Neuronal stem cell (in vitro differentiated cells): ENCODE measurements at regions not wholly inside any gene's neighbourhood (a gene's known extent, or its start where the extent isn't known, plus 50 kb on each side); places are given as distances from the start of the nearest gene placed in this dataset.

Source experiments
- DNase-seq: peaks from one replicate; pipeline ENCODE4 v3.0.0-alpha.2; 2013; ENCODE audit warnings: low spot score
- H2AFZ ChIP-seq: one replicate; pipeline ENCODE4 v1.6.1; 2013; ENCODE audit warnings: mild to moderate bottlenecking, low read length, inconsistent platforms
- H2AK5ac ChIP-seq: 2 replicates; pipeline ENCODE4 v1.6.1; 2013; ENCODE audit warnings: low read depth, mild to moderate bottlenecking, inconsistent platforms, low read length, moderate library complexity, mixed read lengths
- H2BK120ac ChIP-seq: 2 replicates; pipeline ENCODE4 v1.6.1; 2013; ENCODE audit warnings: low read depth, mild to moderate bottlenecking, inconsistent platforms, low read length, moderate library complexity, mixed read lengths
- H2BK12ac ChIP-seq: one replicate; pipeline ENCODE4 v1.6.1; 2013; ENCODE audit warnings: low read length, inconsistent platforms
- H2BK15ac ChIP-seq: 2 replicates; pipeline ENCODE4 v1.6.1; 2013; ENCODE audit warnings: mild to moderate bottlenecking, low read length, inconsistent platforms, mixed read lengths
- H2BK5ac ChIP-seq: one replicate; pipeline ENCODE4 v1.6.1; 2013; ENCODE audit warnings: inconsistent platforms, mild to moderate bottlenecking, low read length, moderate library complexity
- H3K14ac ChIP-seq: one replicate; pipeline ENCODE4 v1.6.1; 2013; ENCODE audit warnings: low read length, inconsistent platforms
- H3K18ac ChIP-seq: 2 replicates; pipeline ENCODE4 v1.6.1; 2013; ENCODE audit warnings: low read length, inconsistent platforms
- H3K23ac ChIP-seq: 2 replicates; pipeline ENCODE4 v1.6.1; 2013; ENCODE audit warnings: low read depth, mild to moderate bottlenecking, mixed read lengths, low read length, inconsistent platforms; ENCODE audit not compliant: poor library complexity
- H3K27ac ChIP-seq: replicated peaks from 3 replicates; pipeline ENCODE4 v1.5.1; 2013; ENCODE audit warnings: low read length, inconsistent platforms
- H3K27me3 ChIP-seq, 3 experiments: 2 replicates each; pipeline ENCODE4 v1.6.1; 2013; ENCODE audit warnings: low read length in 3 of 3, mild to moderate bottlenecking in 2 of 3, inconsistent platforms in 1 of 3, low read depth in 1 of 3, mixed read lengths in 1 of 3, moderate library complexity in 1 of 3; ENCODE audit not compliant: control insufficient read depth in 3 of 3, insufficient read depth in 3 of 3
- H3K36me3 ChIP-seq, 2 donors: replicated peaks in 1 of 2; 2 replicates each; pipeline ENCODE4 v1.6.1; 2013; ENCODE audit warnings: low read length in 2 of 2; ENCODE audit not compliant: control insufficient read depth in 2 of 2, insufficient read depth in 2 of 2
- H3K4ac ChIP-seq: 2 replicates; pipeline ENCODE4 v1.6.1; 2013; ENCODE audit warnings: inconsistent platforms, mild to moderate bottlenecking, low read length, moderate library complexity
- H3K4me1 ChIP-seq, 2 donors: 1 replicate in 1 of 2; 2 replicates in 1 of 2; pipeline ENCODE4 v1.6.1; 2013; ENCODE audit warnings: low read length in 2 of 2, low read depth in 1 of 2; ENCODE audit not compliant: control insufficient read depth in 2 of 2, insufficient read depth in 1 of 2
- H3K4me2 ChIP-seq: one replicate; pipeline ENCODE4 v1.6.1; 2013; ENCODE audit warnings: mild to moderate bottlenecking, low read length, inconsistent platforms; ENCODE audit not compliant: insufficient read depth, poor library complexity, severe bottlenecking
- H3K4me3 ChIP-seq, 2 donors: 2 replicates each; pipeline ENCODE4 v1.5.1; 2013; ENCODE audit warnings: low read length in 2 of 2, mild to moderate bottlenecking in 2 of 2, inconsistent platforms in 1 of 2, moderate library complexity in 1 of 2
- H3K79me1 ChIP-seq: one replicate; pipeline ENCODE4 v1.6.1; 2013; ENCODE audit warnings: low read depth, mild to moderate bottlenecking, inconsistent platforms, low read length, moderate library complexity
- H3K9ac ChIP-seq: one replicate; pipeline ENCODE4 v1.6.1; 2013; ENCODE audit warnings: mild to moderate bottlenecking, low read depth, low read length, inconsistent platforms; ENCODE audit not compliant: poor library complexity
- H3K9me3 ChIP-seq, 2 donors: replicated peaks in 1 of 2; 2 replicates each; pipeline versions ENCODE3 to v1.6.1; 2013; ENCODE audit warnings: low read length in 2 of 2, mild to moderate bottlenecking in 2 of 2, inconsistent platforms in 1 of 2, low read depth in 1 of 2, mixed read lengths in 1 of 2, moderate library complexity in 1 of 2; ENCODE audit not compliant: control insufficient read depth in 2 of 2, insufficient read depth in 1 of 2
- H4K8ac ChIP-seq: one replicate; pipeline ENCODE4 v1.6.1; 2013; ENCODE audit warnings: low read depth, mild to moderate bottlenecking, inconsistent platforms, low read length, moderate library complexity
- H4K91ac ChIP-seq: one replicate; pipeline ENCODE4 v1.6.1; 2013; ENCODE audit warnings: low read length, low read depth, mild to moderate bottlenecking, inconsistent platforms; ENCODE audit not compliant: poor library complexity
- WGBS, 2 donors: extraction: QIAGEN DNeasy Blood & Tissue Kit; methylation state at CpG; one replicate each; pipeline ENCODE4 v1.1.7; 2013; ENCODE audit warnings: missing lambda C conversion rate in 2 of 2, mixed read lengths in 1 of 2; ENCODE audit not compliant: insufficient read length in 2 of 2, insufficient replicate concordance in 1 of 2; ENCODE audit errors: extremely low coverage in 2 of 2; 5-methylcytosine and 5-hydroxymethylcytosine counted together

DNA sequence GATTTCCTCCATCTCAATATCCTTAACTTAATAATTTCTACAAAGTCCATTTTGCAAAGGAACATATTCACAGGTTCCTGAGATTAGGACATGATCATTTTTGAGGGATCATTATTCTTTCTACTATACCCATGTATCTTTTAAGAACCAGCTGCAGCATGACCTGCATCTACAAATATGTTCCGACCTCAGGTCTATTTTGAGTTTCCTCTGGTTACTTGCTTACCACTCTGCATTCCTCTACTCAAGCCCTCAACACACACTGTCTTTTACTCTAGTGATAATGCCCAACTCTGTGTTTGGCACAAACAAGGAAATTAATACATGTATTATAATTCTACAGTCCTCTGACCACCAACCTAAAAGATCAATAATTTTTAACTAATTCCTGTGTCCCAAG is 386.1 kb downstream of the DNAH5 start:
- H3K36me3 ChIP-seq, result no peaks in the 10 kb centered on the region
- H3K4me2 ChIP-seq, result no peak overlapping the region
- no peak for DNase-seq
- no peak overlapping the region for H3K23ac ChIP-seq
- H3K27ac ChIP-seq, result no peak overlapping the region
- no peak overlapping the region for H3K9ac ChIP-seq
- no peak overlapping the region for H3K14ac ChIP-seq
- no peak overlapping the region for H2AFZ ChIP-seq
- no peak overlapping the region for H2BK120ac ChIP-seq
- no peak overlapping the region for H2AK5ac ChIP-seq
- no peak overlapping the region for H4K91ac ChIP-seq
- H4K8ac ChIP-seq, result no peak overlapping the region
- no peaks in the 10 kb centered on the region for H3K4me1 ChIP-seq
- H3K4me3 ChIP-seq, result no peak overlapping the region
- no peak overlapping the region for H2BK12ac ChIP-seq
- no peaks in the 10 kb centered on the region for H3K27me3 ChIP-seq
- H3K9me3 ChIP-seq, result no peaks in the 10 kb centered on the region
- H2BK15ac ChIP-seq, result no peak overlapping the region
- no peak overlapping the region for H2BK5ac ChIP-seq
- H3K18ac ChIP-seq, result no peak overlapping the region
- H3K4ac ChIP-seq, result no peak overlapping the region
- H3K79me1 ChIP-seq, result no peaks in the 10 kb centered on the region
- no CpG with 5 or more reads among the region's 1 CpG for WGBS, 2 donors

DNA sequence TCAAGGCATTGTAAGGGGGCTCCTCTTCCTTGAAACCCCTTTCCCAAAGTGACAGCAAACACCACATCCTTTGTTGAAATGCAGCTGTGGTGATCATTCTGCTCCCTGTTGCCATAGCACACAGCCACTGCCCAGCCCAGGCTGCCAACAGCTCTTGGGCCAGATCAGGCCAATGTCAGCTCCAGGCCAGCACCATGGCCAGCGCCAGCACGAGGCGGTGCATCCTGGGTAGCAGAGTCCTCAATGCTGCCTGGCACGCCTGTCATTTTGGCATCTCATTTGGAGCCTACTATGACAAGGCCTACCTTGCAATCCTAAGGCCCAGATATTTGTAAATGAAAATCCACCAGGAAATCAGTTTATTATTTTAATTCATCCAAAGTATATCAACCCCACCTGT is 390.6 kb downstream of the DNAH5 start:
- H2AK5ac ChIP-seq, result no peak overlapping the region
- no peak overlapping the region for H3K4me2 ChIP-seq
- no peaks in the 10 kb centered on the region for H3K79me1 ChIP-seq
- no peak overlapping the region for H3K4ac ChIP-seq
- H3K18ac ChIP-seq, result no peak overlapping the region
- no peak overlapping the region for H2BK5ac ChIP-seq
- H3K23ac ChIP-seq, result no peak overlapping the region
- no peaks in the 10 kb centered on the region for H3K9me3 ChIP-seq
- no peaks in the 10 kb centered on the region for H3K4me1 ChIP-seq
- no peak overlapping the region for H3K4me3 ChIP-seq
- H2BK12ac ChIP-seq, result no peak overlapping the region
- H3K27ac ChIP-seq, result no peak overlapping the region
- H3K36me3 ChIP-seq, result no peaks in the 10 kb centered on the region
- H2BK120ac ChIP-seq, result no peak overlapping the region
- H3K14ac ChIP-seq, result no peak overlapping the region
- DNase-seq, result peak; percentile 49
- no peak overlapping the region for H2BK15ac ChIP-seq
- no peak overlapping the region for H4K91ac ChIP-seq
- H4K8ac ChIP-seq, result no peak overlapping the region
- H3K27me3 ChIP-seq, result no peaks in the 10 kb centered on the region
- no peak overlapping the region for H3K9ac ChIP-seq
- no CpG with 5 or more reads among the region's 4 CpGs for WGBS, 2 donors
- H2AFZ ChIP-seq, result no peak overlapping the region

GRCh38 chr5:13552361-13552760 is 392.1 kb downstream of the DNAH5 start:
- Histone ChIP-seq H3K4me2 (no peak overlapping the region), H3K27me3 (no peaks in the 10 kb centered on the region), H2AFZ (no peak overlapping the region), H2BK120ac (no peak overlapping the region), H2BK5ac (no peak overlapping the region), H3K9ac (no peak overlapping the region), H3K27ac (no peak overlapping the region), H2BK15ac (no peak overlapping the region), H3K14ac (no peak overlapping the region), H3K36me3 (no peaks in the 10 kb centered on the region), H4K91ac (no peak overlapping the region), H3K4ac (no peak overlapping the region), H2AK5ac (no peak overlapping the region), H3K4me1 (no peaks in the 10 kb centered on the region), H3K9me3 (no peaks in the 10 kb centered on the region), H3K79me1 (no peaks in the 10 kb centered on the region), H4K8ac (no peak overlapping the region), H3K4me3 (no peak overlapping the region), H3K23ac (no peak overlapping the region), H2BK12ac (no peak overlapping the region), H3K18ac (no peak overlapping the region)
- whole genome bisulfite sequencing, 2 donors, result no CpG with 5 or more reads among the region's 1 CpG
- no peak for DNase-seq

GRCh38 chr5:13551645-13552044 is 392.8 kb downstream of the DNAH5 start:
- no peak overlapping the region for H3K4me3 ChIP-seq
- H4K8ac ChIP-seq, result no peak overlapping the region
- no peak overlapping the region for H3K9ac ChIP-seq
- no peak overlapping the region for H3K27ac ChIP-seq
- no peak overlapping the region for H3K4me2 ChIP-seq
- no CpG with 5 or more reads among the region's 2 CpGs for WGBS, 2 donors
- H4K91ac ChIP-seq, result no peak overlapping the region
- H2AFZ ChIP-seq, result no peak overlapping the region
- no peak overlapping the region for H3K4ac ChIP-seq
- no peak overlapping the region for H2BK120ac ChIP-seq
- no peak overlapping the region for H3K14ac ChIP-seq
- no peaks in the 10 kb centered on the region for H3K4me1 ChIP-seq
- no peak overlapping the region for H3K18ac ChIP-seq
- no peaks in the 10 kb centered on the region for H3K36me3 ChIP-seq
- no peaks in the 10 kb centered on the region for H3K9me3 ChIP-seq
- no peak overlapping the region for H2BK12ac ChIP-seq
- H3K79me1 ChIP-seq, result no peaks in the 10 kb centered on the region
- no peak overlapping the region for H2AK5ac ChIP-seq
- H2BK5ac ChIP-seq, result no peak overlapping the region
- DNase-seq, result no peak
- no peaks in the 10 kb centered on the region for H3K27me3 ChIP-seq
- no peak overlapping the region for H2BK15ac ChIP-seq
- no peak overlapping the region for H3K23ac ChIP-seq
